ENCODE measurements at regions not wholly inside any gene's neighbourhood (a gene's known extent, or its start where the extent isn't known, plus 50 kb on each side); places are given as distances from the start of the nearest gene placed in this dataset.

- DNase-seq (ENCODE audit: low read depth): no peak
Observed at GRCh38 chr13:21965095-21965494, 294.2 kb downstream of the FGF9 start.

- no peak for DNase-seq (ENCODE audit: low read depth)
Observed at GRCh38 chr13:21966014-21966413, 295.1 kb downstream of the FGF9 start.

- DNase-seq (ENCODE audit: low read depth): no peak
Observed at GRCh38 chr13:21967871-21968270, 297.0 kb downstream of the FGF9 start.

- no peak for DNase-seq (ENCODE audit: low read depth)
Observed at GRCh38 chr13:21970172-21970571, 299.3 kb downstream of the FGF9 start.

- DNase-seq (ENCODE audit: low read depth): no peak
Observed at GRCh38 chr13:21970918-21971317, 300.0 kb downstream of the FGF9 start.

- DNase-seq (ENCODE audit: low read depth): no peak
Observed at GRCh38 chr13:21971662-21972621, 301.1 kb downstream of the FGF9 start.

- no peak for DNase-seq (ENCODE audit: low read depth)
Observed at GRCh38 chr13:21973437-21974125, 302.7 kb downstream of the FGF9 start.

- DNase-seq (ENCODE audit: low read depth): no peak
Observed at GRCh38 chr13:21974741-21975140, 303.9 kb downstream of the FGF9 start.

- DNase-seq (ENCODE audit: low read depth): no peak
Observed at GRCh38 chr13:21976159-21976558, 305.3 kb downstream of the FGF9 start.

GRCh38 chr13:21979161-21979806 is 308.4 kb downstream of the FGF9 start:
- DNase-seq (ENCODE audit: low read depth): no peak

GRCh38 chr13:21980049-21980448 is 309.2 kb downstream of the FGF9 start:
- DNase-seq (ENCODE audit: low read depth): no peak

GRCh38 chr13:21984156-21984555 is 313.3 kb downstream of the FGF9 start:
- no peak for DNase-seq (ENCODE audit: low read depth)

- DNase-seq (ENCODE audit: low read depth): no peak
Observed at GRCh38 chr13:21986602-21987001, 315.7 kb downstream of the FGF9 start.

GRCh38 chr13:21987793-21988192 is 316.9 kb downstream of the FGF9 start:
- no peak for DNase-seq (ENCODE audit: low read depth)

- no peak for DNase-seq (ENCODE audit: low read depth)
Observed at GRCh38 chr13:21988624-21989023, 317.8 kb downstream of the FGF9 start.

GRCh38 chr13:21996049-21996448 is 325.2 kb downstream of the FGF9 start:
- no peak for DNase-seq (ENCODE audit: low read depth)

- DNase-seq (ENCODE audit: low read depth): no peak
Observed at GRCh38 chr13:21997726-21998125, 326.9 kb downstream of the FGF9 start.

- no peak for DNase-seq (ENCODE audit: low read depth)
Observed at GRCh38 chr13:21998279-21998990, 327.6 kb downstream of the FGF9 start.

- DNase-seq (ENCODE audit: low read depth): no peak
Observed at GRCh38 chr13:21999666-22000065, 328.8 kb downstream of the FGF9 start.

GRCh38 chr13:22000191-22000590 is 329.3 kb downstream of the FGF9 start:
- DNase-seq (ENCODE audit: low read depth): no peak

GRCh38 chr13:22001336-22001735 is 330.5 kb downstream of the FGF9 start:
- no peak for DNase-seq (ENCODE audit: low read depth)

- DNase-seq (ENCODE audit: low read depth): no peak
Observed at GRCh38 chr13:22002893-22003292, 332.0 kb downstream of the FGF9 start.

All from fibroblast of gingiva (primary cell).